Right lobe of liver (tissue), 4 donors: ENCODE measurements at regions not wholly inside any gene's neighbourhood (a gene's known extent, or its start where the extent isn't known, plus 50 kb on each side); places are given as distances from the start of the nearest gene placed in this dataset.

Experiments
- POLR2A ChIP-seq: fragments of 450-650 bp; IDR thresholded peaks from one replicate; pipeline ENCODE4 v1.6.1; 2017; ENCODE audit warnings: antibody characterized with exemption, mild to moderate bottlenecking
- TF ChIP-seq, protein P1 (sequence below), 4 donors: fragments of 200-600 bp in 3 of 4; fragments of 450-650 bp in 1 of 4; IDR thresholded peaks; one replicate each; pipeline versions ENCODE4 v1.5.1 to v1.8.0; 2016 to 2022; ENCODE audit warnings: antibody characterized with exemption in 4 of 4, mild to moderate bottlenecking in 2 of 4
- donor health status: DM: no; HTN: no; CAD: no.
- donor health status: DM: no; HTN: no; CAD: no.
- donor health status: DM: no; HTN: yes; CAD: no.

DNA sequence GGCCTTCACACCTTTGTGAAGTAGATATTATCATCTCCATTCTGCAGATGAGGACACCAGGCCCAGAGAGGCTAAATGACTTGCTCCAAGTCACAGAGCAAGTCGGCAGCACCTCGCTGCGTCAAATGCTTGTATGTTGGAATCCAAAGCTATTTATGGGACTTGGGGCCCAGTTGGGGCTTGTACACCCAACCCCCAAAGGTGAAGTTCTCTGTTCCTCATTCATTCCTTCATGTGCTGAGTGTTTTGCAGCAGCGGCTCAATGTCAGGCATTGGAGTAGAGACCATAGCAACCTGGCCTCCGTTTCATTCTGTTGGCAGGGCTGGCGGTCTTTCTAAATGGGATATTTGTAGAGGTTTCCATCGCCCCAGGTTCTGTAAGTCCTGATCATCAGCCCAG, 113.4 kb upstream of the SLC25A33 start:
- TF ChIP-seq, protein P1, sequence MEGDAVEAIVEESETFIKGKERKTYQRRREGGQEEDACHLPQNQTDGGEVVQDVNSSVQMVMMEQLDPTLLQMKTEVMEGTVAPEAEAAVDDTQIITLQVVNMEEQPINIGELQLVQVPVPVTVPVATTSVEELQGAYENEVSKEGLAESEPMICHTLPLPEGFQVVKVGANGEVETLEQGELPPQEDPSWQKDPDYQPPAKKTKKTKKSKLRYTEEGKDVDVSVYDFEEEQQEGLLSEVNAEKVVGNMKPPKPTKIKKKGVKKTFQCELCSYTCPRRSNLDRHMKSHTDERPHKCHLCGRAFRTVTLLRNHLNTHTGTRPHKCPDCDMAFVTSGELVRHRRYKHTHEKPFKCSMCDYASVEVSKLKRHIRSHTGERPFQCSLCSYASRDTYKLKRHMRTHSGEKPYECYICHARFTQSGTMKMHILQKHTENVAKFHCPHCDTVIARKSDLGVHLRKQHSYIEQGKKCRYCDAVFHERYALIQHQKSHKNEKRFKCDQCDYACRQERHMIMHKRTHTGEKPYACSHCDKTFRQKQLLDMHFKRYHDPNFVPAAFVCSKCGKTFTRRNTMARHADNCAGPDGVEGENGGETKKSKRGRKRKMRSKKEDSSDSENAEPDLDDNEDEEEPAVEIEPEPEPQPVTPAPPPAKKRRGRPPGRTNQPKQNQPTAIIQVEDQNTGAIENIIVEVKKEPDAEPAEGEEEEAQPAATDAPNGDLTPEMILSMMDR (IDR thresholded peaks at IDR 0.05) = no peak
- TF ChIP-seq POLR2A = no peak
